ENCODE measurements at regions not wholly inside any gene's neighbourhood (a gene's known extent, or its start where the extent isn't known, plus 50 kb on each side); places are given as distances from the start of the nearest gene placed in this dataset.

- DNase-seq, result no peak
These were observed 1437.6 kb downstream of the UQCRFS1 start for GRCh38 chr19:27775395-27775794.

- DNase-seq, result no peak
These were observed 1438.1 kb downstream of the UQCRFS1 start for GRCh38 chr19:27774827-27775226.

- no peak for DNase-seq
These were observed 1438.6 kb downstream of the UQCRFS1 start for GRCh38 chr19:27774337-27774736.

GRCh38 chr19:27773318-27774094 is 1439.4 kb downstream of the UQCRFS1 start:
- no peak for DNase-seq

- no peak for DNase-seq
These were observed 1440.9 kb downstream of the UQCRFS1 start for GRCh38 chr19:27772059-27772458.

- DNase-seq, result no peak
These were observed 1442.9 kb downstream of the UQCRFS1 start for GRCh38 chr19:27770095-27770494.

GRCh38 chr19:27767234-27767633 is 1445.7 kb downstream of the UQCRFS1 start:
- no peak for DNase-seq

- DNase-seq, result no peak
These were observed 1446.8 kb downstream of the UQCRFS1 start for GRCh38 chr19:27765912-27766725.

GRCh38 chr19:27765397-27765796 is 1447.6 kb downstream of the UQCRFS1 start:
- DNase-seq, result no peak

GRCh38 chr19:27764186-27764804 is 1448.7 kb downstream of the UQCRFS1 start:
- no peak for DNase-seq

- DNase-seq, result no peak
These were observed 1450.0 kb downstream of the UQCRFS1 start for GRCh38 chr19:27762933-27763332.

- no peak for DNase-seq
These were observed 1453.1 kb downstream of the UQCRFS1 start for GRCh38 chr19:27759896-27760295.

- no peak for DNase-seq
These were observed 1454.1 kb downstream of the UQCRFS1 start for GRCh38 chr19:27758626-27759505.

- no peak for DNase-seq
These were observed 1458.3 kb downstream of the UQCRFS1 start for GRCh38 chr19:27754700-27755099.

- DNase-seq, result no peak
These were observed 1459.3 kb downstream of the UQCRFS1 start for GRCh38 chr19:27753622-27754021.

- DNase-seq, result no peak
These were observed 1460.3 kb downstream of the UQCRFS1 start for GRCh38 chr19:27752530-27753184.

GRCh38 chr19:27751044-27751391 is 1461.9 kb downstream of the UQCRFS1 start:
- no peak for DNase-seq

- DNase-seq, result no peak
These were observed 1462.4 kb downstream of the UQCRFS1 start for GRCh38 chr19:27750391-27751043.

- no peak for DNase-seq
These were observed 1464.3 kb downstream of the UQCRFS1 start for GRCh38 chr19:27748551-27749152.

- DNase-seq, result peak; percentile 4
These were observed 1466.1 kb downstream of the UQCRFS1 start for GRCh38 chr19:27746691-27747380.
